Naive thymus-derived CD4-positive, alpha-beta T cell (primary cell): ENCODE measurements at regions not wholly inside any gene's neighbourhood (a gene's known extent, or its start where the extent isn't known, plus 50 kb on each side); places are given as distances from the start of the nearest gene placed in this dataset.

Experiments
- ATAC-seq: fragments of 150-1000 bp; cut with Tn5 transposase; 2 replicates; pipeline ENCODE4 v1.10.0; 2021; ENCODE audit warnings: mild to moderate bottlenecking, moderate library complexity
- CTCF ChIA-PET: fragments of 350-600 bp; sonication (Branson Sonifier 250); formaldehyde crosslinking; loops from one replicate; lab custom pipeline; 2021; ENCODE audit warnings: antibody characterized with exemption; lab: Charles Lee
- POLR2A ChIA-PET: fragments of 350-600 bp; sonication (Branson Sonifier 250); formaldehyde crosslinking; loops from one replicate; lab custom pipeline; 2021; ENCODE audit warnings: antibody characterized with exemption, inconsistent platforms; lab: Charles Lee
- DNase-seq, 9 donors: peaks; one replicate each; pipeline versions ENCODE4 v3.0.0 to v3.0.0-alpha.2; 2020 to 2022; ENCODE audit warnings: mixed read lengths in 1 of 9
- H3K27ac ChIP-seq: one replicate; pipeline ENCODE4 v1.7.0; 2013; ENCODE audit warnings: mild to moderate bottlenecking, low read depth, low read length, moderate library complexity
- H3K27me3 ChIP-seq, 2 donors: one replicate each; pipeline ENCODE4 v1.7.0; 2013; ENCODE audit warnings: low read length in 2 of 2, mild to moderate bottlenecking in 2 of 2, moderate library complexity in 2 of 2; ENCODE audit not compliant: control insufficient read depth in 2 of 2, insufficient read depth in 2 of 2
- H3K36me3 ChIP-seq, 3 experiments: 1 replicate in 2 of 3; 2 replicates in 1 of 3; pipeline ENCODE4 v1.7.0; 2013; ENCODE audit warnings: low read length in 3 of 3, mild to moderate bottlenecking in 3 of 3, moderate library complexity in 1 of 3; ENCODE audit not compliant: insufficient read depth in 3 of 3, control insufficient read depth in 2 of 3
- H3K4me1 ChIP-seq, 2 donors: one replicate each; pipeline ENCODE4 v1.7.0; 2013; ENCODE audit warnings: low read length in 2 of 2, mild to moderate bottlenecking in 2 of 2, moderate library complexity in 1 of 2; ENCODE audit not compliant: control insufficient read depth in 2 of 2, insufficient read depth in 2 of 2
- H3K4me3 ChIP-seq: 2 replicates; pipeline ENCODE4 v1.7.0; 2013; ENCODE audit warnings: mild to moderate bottlenecking, low read length
- H3K9me3 ChIP-seq, 3 experiments: 1 replicate in 2 of 3; 2 replicates in 1 of 3; pipeline ENCODE4 v1.7.0; 2013; ENCODE audit warnings: low read length in 3 of 3; ENCODE audit not compliant: control insufficient read depth in 2 of 3
- H3K27ac Mint-ChIP-seq, 9 donors: one replicate each; pipeline ENCODE4 v1.8.0; 2020 to 2022; ENCODE audit warnings: mixed read lengths in 9 of 9, mild to moderate bottlenecking in 8 of 9, moderate library complexity in 5 of 9, inconsistent platforms in 2 of 9
- H3K27me3 Mint-ChIP-seq, 5 donors: one replicate each; pipeline ENCODE4 v1.8.0; 2021 to 2022; ENCODE audit warnings: mixed read lengths in 5 of 5, mild to moderate bottlenecking in 1 of 5
- H3K36me3 Mint-ChIP-seq, 5 donors: one replicate each; pipeline ENCODE4 v1.8.0; 2020 to 2022; ENCODE audit warnings: mixed read lengths in 5 of 5, mild to moderate bottlenecking in 3 of 5, inconsistent platforms in 1 of 5
- H3K4me1 Mint-ChIP-seq, 7 donors: one replicate each; pipeline ENCODE4 v1.8.0; 2020 to 2022; ENCODE audit warnings: mixed read lengths in 7 of 7, mild to moderate bottlenecking in 3 of 7, inconsistent platforms in 1 of 7
- H3K4me3 Mint-ChIP-seq, 10 donors: one replicate each; pipeline ENCODE4 v1.8.0; 2020 to 2022; ENCODE audit warnings: mild to moderate bottlenecking in 10 of 10, mixed read lengths in 10 of 10, moderate library complexity in 6 of 10, inconsistent platforms in 2 of 10
- H3K9me3 Mint-ChIP-seq, 11 donors: one replicate each; pipeline ENCODE4 v1.8.0; 2020 to 2022; ENCODE audit warnings: mixed read lengths in 11 of 11, mild to moderate bottlenecking in 4 of 11, inconsistent platforms in 1 of 11, moderate library complexity in 1 of 11
- intact Hi-C, 2 donors: fragments of 100-400 bp; cut with micrococcal nuclease; formaldehyde crosslinking; loops; one replicate each; pipeline ENCODE4 v1.15.1; 2023

- H3K27ac Mint-ChIP-seq: no peak overlapping the region
- H3K4me3 ChIP-seq: no peak overlapping the region
- H3K27me3 ChIP-seq: no peaks in the 10 kb centered on the region
- no peak overlapping the region for H3K4me3 Mint-ChIP-seq
- H3K36me3 Mint-ChIP-seq: no peaks in the 10 kb centered on the region
- CTCF ChIA-PET: no interaction called here
- DNase-seq (no peak), ATAC-seq (no peak)
- no peaks in the 10 kb centered on the region for H3K36me3 ChIP-seq
- H3K9me3 Mint-ChIP-seq: no peaks in the 10 kb centered on the region
- H3K4me1 ChIP-seq: no peaks in the 10 kb centered on the region
- POLR2A ChIA-PET: no interaction called here
- H3K4me1 Mint-ChIP-seq: peaks cover 0 to 6% (median 0%) of the 10 kb centered on the region in 7 donors
- H3K27ac ChIP-seq: no peak overlapping the region
- H3K27me3 Mint-ChIP-seq: peaks cover 0 to 16% (median 0%) of the 10 kb centered on the region in 5 donors
- intact Hi-C loops: no loop called here
- no peaks in the 10 kb centered on the region for H3K9me3 ChIP-seq
Measured at GRCh38 chr14:65153101-65153500, 50.8 kb upstream of the MAX start.

- ATAC-seq (peak; percentile 32), DNase-seq (no peak)
- H3K4me3 ChIP-seq: no peak overlapping the region
- no peaks in the 10 kb centered on the region for H3K27me3 ChIP-seq
- H3K36me3 ChIP-seq: no peaks in the 10 kb centered on the region
- H3K27ac Mint-ChIP-seq: no peak overlapping the region
- no peaks in the 10 kb centered on the region for H3K9me3 ChIP-seq
- ChIA-PET POLR2A (no interaction called here), CTCF (interaction anchor here (0.7 kb wide), 1 partner anchor 912 kb away, joined by 3 read pairs; no protein-coding TSS in a partner anchor)
- no peak overlapping the region for H3K4me3 Mint-ChIP-seq
- no peaks in the 10 kb centered on the region for H3K9me3 Mint-ChIP-seq
- H3K27ac ChIP-seq: no peak overlapping the region
- no peaks in the 10 kb centered on the region for H3K36me3 Mint-ChIP-seq
- H3K4me1 ChIP-seq: no peaks in the 10 kb centered on the region
- H3K4me1 Mint-ChIP-seq: peaks cover 0 to 7% (median 0%) of the 10 kb centered on the region in 7 donors
- intact Hi-C loops: no loop called here
- peaks cover 0 to 3% (median 0%) of the 10 kb centered on the region in 5 donors for H3K27me3 Mint-ChIP-seq
Measured at GRCh38 chr14:65156568-65157366, 54.5 kb upstream of the MAX start.

GRCh38 chr14:65159281-65160062, 57.2 kb upstream of the MAX start:
- no peaks in the 10 kb centered on the region for H3K27me3 Mint-ChIP-seq
- H3K27ac Mint-ChIP-seq: peak overlapping the region in 1 of 9 donors; percentile 30
- POLR2A ChIA-PET: no interaction called here
- intact Hi-C loops: loop anchor here in 1 of 2 donors (5.0 to 10.0 kb wide), 4 partner anchors 125 to 1958 kb away; no protein-coding TSS in a partner anchor
- ATAC-seq (no peak), DNase-seq (no peak)
- no peaks in the 10 kb centered on the region for H3K36me3 ChIP-seq
- CTCF ChIA-PET: no interaction called here
- no peaks in the 10 kb centered on the region for H3K27me3 ChIP-seq
- no peaks in the 10 kb centered on the region for H3K9me3 ChIP-seq
- H3K4me1 Mint-ChIP-seq: peaks cover 0 to 13% (median 0%) of the 10 kb centered on the region in 7 donors
- H3K9me3 Mint-ChIP-seq: no peaks in the 10 kb centered on the region
- no peaks in the 10 kb centered on the region for H3K4me1 ChIP-seq
- no peak overlapping the region for H3K27ac ChIP-seq
- no peak overlapping the region for H3K4me3 ChIP-seq
- no peaks in the 10 kb centered on the region for H3K36me3 Mint-ChIP-seq
- H3K4me3 Mint-ChIP-seq: no peak overlapping the region

- ATAC-seq (no peak), DNase-seq (no peak)
- H3K4me3 ChIP-seq: no peak overlapping the region
- Mint-ChIP-seq H3K4me1 (peaks cover 0 to 19% (median 0%) of the 10 kb centered on the region in 7 donors), H3K36me3 (no peaks in the 10 kb centered on the region), H3K27me3 (no peaks in the 10 kb centered on the region), H3K4me3 (no peak overlapping the region), H3K9me3 (no peaks in the 10 kb centered on the region), H3K27ac (no peak overlapping the region)
- no peaks in the 10 kb centered on the region for H3K36me3 ChIP-seq
- H3K27me3 ChIP-seq: no peaks in the 10 kb centered on the region
- intact Hi-C loops: loop anchor here in 1 of 2 donors (5.0 to 10.0 kb wide), 4 partner anchors 125 to 1957 kb away; no protein-coding TSS in a partner anchor
- POLR2A ChIA-PET: no interaction called here
- H3K9me3 ChIP-seq: no peaks in the 10 kb centered on the region
- no peak overlapping the region for H3K27ac ChIP-seq
- no peaks in the 10 kb centered on the region for H3K4me1 ChIP-seq
- CTCF ChIA-PET: interaction anchor here (0.6 to 1.1 kb wide), 2 partner anchors 255 to 980 kb away, joined by 3 to 4 read pairs; no protein-coding TSS in a partner anchor
Measured at GRCh38 chr14:65160091-65160490, 57.8 kb upstream of the MAX start.

GRCh38 chr14:65162031-65162430, 59.7 kb upstream of the MAX start:
- H3K27ac Mint-ChIP-seq: no peak overlapping the region
- no peaks in the 10 kb centered on the region for H3K9me3 Mint-ChIP-seq
- CTCF ChIA-PET: interaction anchor here (0.6 to 1.2 kb wide), 5 partner anchors 798 to 1254 kb away, joined by 3 read pairs; no protein-coding TSS in a partner anchor
- no peaks in the 10 kb centered on the region for H3K27me3 Mint-ChIP-seq
- Histone ChIP-seq H3K27ac (no peak overlapping the region), H3K9me3 (no peaks in the 10 kb centered on the region), H3K27me3 (no peaks in the 10 kb centered on the region), H3K4me3 (no peak overlapping the region), H3K4me1 (no peaks in the 10 kb centered on the region), H3K36me3 (no peaks in the 10 kb centered on the region)
- H3K36me3 Mint-ChIP-seq: peaks cover 0 to 2% (median 0%) of the 10 kb centered on the region in 5 donors
- H3K4me3 Mint-ChIP-seq: no peak overlapping the region
- H3K4me1 Mint-ChIP-seq: peaks cover 0 to 29% (median 0%) of the 10 kb centered on the region in 7 donors
- intact Hi-C loops: loop anchor here in 1 of 2 donors (5.0 to 10.0 kb wide), 4 partner anchors 123 to 1955 kb away; no protein-coding TSS in a partner anchor
- ATAC-seq: no peak
- POLR2A ChIA-PET: interaction anchor here (0.8 kb wide), 1 partner anchor 8 kb away, joined by 3 read pairs; no protein-coding TSS in a partner anchor
- DNase-seq: no peak

- no peak overlapping the region for H3K4me3 Mint-ChIP-seq
- Histone ChIP-seq H3K27ac (no peak overlapping the region), H3K4me1 (no peaks in the 10 kb centered on the region), H3K36me3 (no peaks in the 10 kb centered on the region), H3K9me3 (no peaks in the 10 kb centered on the region), H3K4me3 (no peak overlapping the region), H3K27me3 (no peaks in the 10 kb centered on the region)
- DNase-seq (peak in 7 of 9 donors; percentile 29 to 67 (median 58)), ATAC-seq (peak; percentile 76)
- intact Hi-C loops: loop anchor here (1.0 to 10.0 kb wide), 14 partner anchors 58 to 1953 kb away; partner anchors contain the start of genes FNTB (in 2 of the 2) and FUT8 (in 2 of the 2)
- no peaks in the 10 kb centered on the region for H3K27me3 Mint-ChIP-seq
- peaks cover 0 to 2% (median 0%) of the 10 kb centered on the region in 5 donors for H3K36me3 Mint-ChIP-seq
- peaks cover 0 to 43% (median 0%) of the 10 kb centered on the region in 7 donors for H3K4me1 Mint-ChIP-seq
- ChIA-PET POLR2A (interaction anchor here (1.5 kb wide), 1 partner anchor 248 kb away, joined by 12 read pairs; the partner anchor contains the start of gene FUT8), CTCF (interaction anchor here (0.6 to 3.5 kb wide), 18 partner anchors 21 to 1239 kb away, joined by 3 to 24 read pairs (median 4); no protein-coding TSS in a partner anchor)
- no peaks in the 10 kb centered on the region for H3K9me3 Mint-ChIP-seq
- H3K27ac Mint-ChIP-seq: peak overlapping the region in 1 of 9 donors; percentile 67
Measured at GRCh38 chr14:65164068-65164824, 61.9 kb upstream of the MAX start.
